ENCODE measurements at regions not wholly inside any gene's neighbourhood (a gene's known extent, or its start where the extent isn't known, plus 50 kb on each side); places are given as distances from the start of the nearest gene placed in this dataset.
A peak's percentile ranks its signal among the peaks of the same experiment; 100 is the strongest.

GRCh38 chr9:87336914-87337333, 160.7 kb upstream of the DAPK1 start:
- peak; percentile 80 for DNase-seq

GRCh38 chr9:87337335-87338087, 160.2 kb upstream of the DAPK1 start:
- peak; percentile 42 for DNase-seq

GRCh38 chr9:87338088-87338989, 159.3 kb upstream of the DAPK1 start:
- no peak for DNase-seq

- no peak for DNase-seq
These were observed 157.3 kb upstream of the DAPK1 start for GRCh38 chr9:87340391-87340790.

- no peak for DNase-seq
These were observed 154.9 kb upstream of the DAPK1 start for GRCh38 chr9:87342743-87343142.

- DNase-seq, result no peak
These were observed 153.7 kb upstream of the DAPK1 start for GRCh38 chr9:87343816-87344430.

- no peak for DNase-seq
These were observed 151.5 kb upstream of the DAPK1 start for GRCh38 chr9:87346061-87346665.

- DNase-seq, result peak; percentile 78
These were observed 146.8 kb upstream of the DAPK1 start for GRCh38 chr9:87350915-87351314.

GRCh38 chr9:87353301-87353700, 144.4 kb upstream of the DAPK1 start:
- no peak for DNase-seq

- no peak for DNase-seq
These were observed 143.5 kb upstream of the DAPK1 start for GRCh38 chr9:87354147-87354546.

- no peak for DNase-seq
These were observed 140.1 kb upstream of the DAPK1 start for GRCh38 chr9:87357600-87357999.

GRCh38 chr9:87359264-87359663, 138.4 kb upstream of the DAPK1 start:
- no peak for DNase-seq

GRCh38 chr9:87359958-87360601, 137.6 kb upstream of the DAPK1 start:
- DNase-seq, result no peak

GRCh38 chr9:87370049-87370685, 127.5 kb upstream of the DAPK1 start:
- no peak for DNase-seq

GRCh38 chr9:87371795-87372355, 125.8 kb upstream of the DAPK1 start:
- DNase-seq, result no peak

- DNase-seq, result peak; percentile 33
These were observed 125.3 kb upstream of the DAPK1 start for GRCh38 chr9:87372356-87372851.

- DNase-seq, result peak; percentile 54
These were observed 123.4 kb upstream of the DAPK1 start for GRCh38 chr9:87374023-87374919.

GRCh38 chr9:87375397-87376073, 122.1 kb upstream of the DAPK1 start:
- peak; percentile 91 for DNase-seq

GRCh38 chr9:87378676-87379075, 119.0 kb upstream of the DAPK1 start:
- DNase-seq, result no peak

- no peak for DNase-seq
These were observed 118.4 kb upstream of the DAPK1 start for GRCh38 chr9:87379300-87379699.

Measured in fibroblast of skin of back (primary cell).